ENCODE measurements at regions not wholly inside any gene's neighbourhood (a gene's known extent, or its start where the extent isn't known, plus 50 kb on each side); places are given as distances from the start of the nearest gene placed in this dataset.

DNA sequence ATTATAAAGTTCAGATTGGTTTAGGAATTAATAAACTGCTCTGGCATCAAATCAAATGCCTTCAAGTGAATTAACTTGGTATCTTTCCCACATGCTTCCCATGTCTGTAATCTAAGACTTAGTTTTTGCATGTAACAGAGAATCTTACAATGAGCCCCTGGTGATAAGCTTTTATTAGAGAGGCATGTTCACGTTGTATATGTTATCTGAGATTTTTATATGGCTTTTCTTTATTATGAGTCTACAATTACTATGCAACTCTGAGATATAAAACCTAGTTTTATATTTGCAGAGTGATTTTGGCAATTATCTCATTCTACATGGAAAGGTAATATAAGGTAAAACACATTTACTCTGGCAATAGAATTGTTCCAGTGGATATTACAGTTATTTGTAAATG lies 1578.4 kb upstream of the IGFBP7 start:
- intact Hi-C loops (cut with micrococcal nuclease; ENCODE audit: unreplicated experiment), result no loop called here
- Histone ChIP-seq H3K27ac (ENCODE audit: control insufficient read depth, insufficient read depth) (no peak overlapping the region), H2AFZ (ENCODE audit: control insufficient read depth, low read depth, low read length) (no peak overlapping the region), H3K4me1 (ENCODE audit: control insufficient read depth, insufficient read depth, low read length) (no peaks in the 10 kb centered on the region), H3K27me3 (replicated peaks in 1 of 2; ENCODE audit: control insufficient read depth in 2 of 2, insufficient read depth in 2 of 2, low read length in 1 of 2) (no peaks in the 10 kb centered on the region), H3K4me2 (ENCODE audit: control insufficient read depth, insufficient read depth) (no peak overlapping the region), H3K9me3 (replicated peaks; ENCODE audit: control insufficient read depth, insufficient read depth, low read length) (no peaks in the 10 kb centered on the region), H3K9ac (ENCODE audit: control insufficient read depth, insufficient read depth, low read length) (no peak overlapping the region), H4K20me1 (ENCODE audit: control insufficient read depth, insufficient read depth) (no peaks in the 10 kb centered on the region), H3K4me3 (no peak overlapping the region), H3K79me2 (ENCODE audit: control insufficient read depth, insufficient read depth, low read length) (no peaks in the 10 kb centered on the region), H3K36me3 (ENCODE audit: control insufficient read depth in 2 of 2, insufficient read depth in 2 of 2, low read length in 1 of 2) (no peaks in the 10 kb centered on the region)
- ChIA-PET POLR2A (no interaction called here), RAD21 (ENCODE audit: unreplicated experiment) (no interaction called here), CTCF (no interaction called here), SMC1A (ENCODE audit: uncharacterized antibody, unreplicated experiment) (no interaction called here)
- in situ Hi-C loops (cut with MboI), result no loop called here
- FAIRE-seq, result no peak
- BruUV-seq (replicated peaks), result no TSS peak
- ATAC-seq, result no peak
- no peak for DNase-seq (ENCODE audit: low read depth, low spot score)
- WGBS (ENCODE audit: insufficient coverage, insufficient replicate concordance, low lambda C conversion rate, missing lambda C conversion rate), result 0% methylated on average over 1 of the region's 1 CpG
- TF ChIP-seq KAT2A (conservative IDR thresholded peaks at IDR 0.05; ENCODE audit: control insufficient read depth, low read depth, low read length), result no peak
- no peak for TF ChIP-seq MLLT1 (IDR thresholded peaks at IDR 0.05)
- no peak for TF ChIP-seq ZBTB40 (IDR thresholded peaks at IDR 0.05; ENCODE audit: borderline replicate concordance)
- TF ChIP-seq, protein P1, sequence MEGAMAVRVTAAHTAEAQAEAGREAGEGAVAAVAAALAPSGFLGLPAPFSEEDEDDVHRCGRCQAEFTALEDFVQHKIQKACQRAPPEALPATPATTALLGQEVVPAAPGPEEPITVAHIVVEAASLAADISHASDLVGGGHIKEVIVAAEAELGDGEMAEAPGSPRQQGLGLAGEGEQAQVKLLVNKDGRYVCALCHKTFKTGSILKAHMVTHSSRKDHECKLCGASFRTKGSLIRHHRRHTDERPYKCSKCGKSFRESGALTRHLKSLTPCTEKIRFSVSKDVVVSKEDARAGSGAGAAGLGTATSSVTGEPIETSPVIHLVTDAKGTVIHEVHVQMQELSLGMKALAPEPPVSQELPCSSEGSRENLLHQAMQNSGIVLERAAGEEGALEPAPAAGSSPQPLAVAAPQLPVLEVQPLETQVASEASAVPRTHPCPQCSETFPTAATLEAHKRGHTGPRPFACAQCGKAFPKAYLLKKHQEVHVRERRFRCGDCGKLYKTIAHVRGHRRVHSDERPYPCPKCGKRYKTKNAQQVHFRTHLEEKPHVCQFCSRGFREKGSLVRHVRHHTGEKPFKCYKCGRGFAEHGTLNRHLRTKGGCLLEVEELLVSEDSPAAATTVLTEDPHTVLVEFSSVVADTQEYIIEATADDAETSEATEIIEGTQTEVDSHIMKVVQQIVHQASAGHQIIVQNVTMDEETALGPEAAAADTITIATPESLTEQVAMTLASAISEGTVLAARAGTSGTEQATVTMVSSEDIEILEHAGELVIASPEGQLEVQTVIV (IDR thresholded peaks at IDR 0.05; ENCODE audit: borderline replicate concordance, partially characterized antibody), result no peak
- TF ChIP-seq, protein P2, sequence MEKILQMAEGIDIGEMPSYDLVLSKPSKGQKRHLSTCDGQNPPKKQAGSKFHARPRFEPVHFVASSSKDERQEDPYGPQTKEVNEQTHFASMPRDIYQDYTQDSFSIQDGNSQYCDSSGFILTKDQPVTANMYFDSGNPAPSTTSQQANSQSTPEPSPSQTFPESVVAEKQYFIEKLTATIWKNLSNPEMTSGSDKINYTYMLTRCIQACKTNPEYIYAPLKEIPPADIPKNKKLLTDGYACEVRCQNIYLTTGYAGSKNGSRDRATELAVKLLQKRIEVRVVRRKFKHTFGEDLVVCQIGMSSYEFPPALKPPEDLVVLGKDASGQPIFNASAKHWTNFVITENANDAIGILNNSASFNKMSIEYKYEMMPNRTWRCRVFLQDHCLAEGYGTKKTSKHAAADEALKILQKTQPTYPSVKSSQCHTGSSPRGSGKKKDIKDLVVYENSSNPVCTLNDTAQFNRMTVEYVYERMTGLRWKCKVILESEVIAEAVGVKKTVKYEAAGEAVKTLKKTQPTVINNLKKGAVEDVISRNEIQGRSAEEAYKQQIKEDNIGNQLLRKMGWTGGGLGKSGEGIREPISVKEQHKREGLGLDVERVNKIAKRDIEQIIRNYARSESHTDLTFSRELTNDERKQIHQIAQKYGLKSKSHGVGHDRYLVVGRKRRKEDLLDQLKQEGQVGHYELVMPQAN (conservative IDR thresholded peaks at IDR 0.05), result no peak
- TF ChIP-seq ZBED1 (IDR thresholded peaks at IDR 0.05; ENCODE audit: borderline replicate concordance), result no peak
- TF ChIP-seq RAD51 (IDR thresholded peaks at IDR 0.05), result no peak
- no peak for TF ChIP-seq NR2C1 (IDR thresholded peaks at IDR 0.05)
- TF ChIP-seq NFYA (IDR thresholded peaks at IDR 0.05; ENCODE audit: borderline replicate concordance, low read depth, low read length), result no peak
- no peak for TF ChIP-seq ETV6 (conservative IDR thresholded peaks at IDR 0.05 in 1 of 2, IDR thresholded peaks at IDR 0.05 in 1 of 2; ENCODE audit: borderline replicate concordance in 1 of 2, low read depth in 1 of 2)
- no peak for TF ChIP-seq MEF2B (IDR thresholded peaks at IDR 0.05; ENCODE audit: partially characterized antibody, poor library complexity, severe bottlenecking)
- no peak for TF ChIP-seq MYC (IDR thresholded peaks at IDR 0.05; ENCODE audit: insufficient read depth, insufficient read length, insufficient replicate concordance, low read length, severe bottlenecking)
- TF ChIP-seq ZZZ3 (IDR thresholded peaks at IDR 0.05; ENCODE audit: control insufficient read depth, insufficient read length, low read depth), result no peak
- TF ChIP-seq WRNIP1 (IDR thresholded peaks at IDR 0.05; ENCODE audit: borderline replicate concordance, low read depth, low read length), result no peak

All from GM12878 (cell line).